22Rv1 (cell line): ENCODE measurements at regions not wholly inside any gene's neighbourhood (a gene's known extent, or its start where the extent isn't known, plus 50 kb on each side); places are given as distances from the start of the nearest gene placed in this dataset.
"Not testable (repeated sequence)": the region's sequence is repeated elsewhere in the genome, so short reads cannot be mapped to it uniquely, and the experiment has no call there.

Source experiments
- ZFX ChIP-seq: fragments of 450-650 bp; IDR thresholded peaks from 2 replicates; pipeline ENCODE4 v1.6.1; 2017; ENCODE audit warnings: antibody characterized with exemption, borderline replicate concordance
- TF ChIP-seq, protein P1 (sequence below): fragments of 450-650 bp; IDR thresholded peaks from 2 replicates; pipeline ENCODE4 v1.5.1; 2017; ENCODE audit warnings: mild to moderate bottlenecking

DNA sequence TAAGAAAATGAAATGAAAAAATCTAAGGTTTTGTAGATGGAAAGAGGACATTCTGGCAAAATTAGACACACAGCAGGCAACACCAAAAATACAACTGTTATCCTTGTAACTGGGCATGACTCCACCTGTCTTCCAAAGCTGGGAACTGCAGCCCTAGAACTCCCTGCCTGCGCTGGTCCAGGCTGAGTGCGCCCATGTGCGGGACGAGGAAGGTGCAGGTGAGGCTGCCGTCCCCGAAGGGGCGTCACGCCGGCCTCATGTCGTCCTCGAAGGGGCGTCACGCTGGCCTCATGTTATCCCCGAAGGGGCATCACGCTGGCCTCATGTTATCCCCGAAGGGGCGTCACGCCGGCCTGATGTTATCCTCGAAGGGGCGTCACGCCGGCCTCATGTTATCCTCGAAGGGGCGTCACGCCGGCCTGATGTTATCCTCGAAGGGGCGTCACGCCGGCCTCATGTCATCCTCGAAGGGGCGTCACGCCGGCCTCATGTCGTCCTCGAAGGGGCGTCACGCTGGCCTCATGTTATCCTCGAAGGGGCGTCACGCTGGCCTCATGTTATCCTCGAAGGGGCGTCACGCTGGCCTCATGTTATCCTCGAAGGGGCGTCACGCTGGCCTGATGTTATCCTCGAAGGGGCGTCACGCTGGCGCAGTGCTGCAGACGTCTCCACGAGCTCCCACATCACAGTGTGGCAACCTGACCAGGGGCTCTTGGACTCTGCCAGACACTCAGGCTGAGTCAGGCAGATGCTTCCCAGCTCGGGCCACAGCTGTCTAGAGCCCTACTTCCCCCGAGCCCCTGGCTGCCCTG lies 100.3 kb upstream of the SALL3 start:
- TF ChIP-seq, protein P1, sequence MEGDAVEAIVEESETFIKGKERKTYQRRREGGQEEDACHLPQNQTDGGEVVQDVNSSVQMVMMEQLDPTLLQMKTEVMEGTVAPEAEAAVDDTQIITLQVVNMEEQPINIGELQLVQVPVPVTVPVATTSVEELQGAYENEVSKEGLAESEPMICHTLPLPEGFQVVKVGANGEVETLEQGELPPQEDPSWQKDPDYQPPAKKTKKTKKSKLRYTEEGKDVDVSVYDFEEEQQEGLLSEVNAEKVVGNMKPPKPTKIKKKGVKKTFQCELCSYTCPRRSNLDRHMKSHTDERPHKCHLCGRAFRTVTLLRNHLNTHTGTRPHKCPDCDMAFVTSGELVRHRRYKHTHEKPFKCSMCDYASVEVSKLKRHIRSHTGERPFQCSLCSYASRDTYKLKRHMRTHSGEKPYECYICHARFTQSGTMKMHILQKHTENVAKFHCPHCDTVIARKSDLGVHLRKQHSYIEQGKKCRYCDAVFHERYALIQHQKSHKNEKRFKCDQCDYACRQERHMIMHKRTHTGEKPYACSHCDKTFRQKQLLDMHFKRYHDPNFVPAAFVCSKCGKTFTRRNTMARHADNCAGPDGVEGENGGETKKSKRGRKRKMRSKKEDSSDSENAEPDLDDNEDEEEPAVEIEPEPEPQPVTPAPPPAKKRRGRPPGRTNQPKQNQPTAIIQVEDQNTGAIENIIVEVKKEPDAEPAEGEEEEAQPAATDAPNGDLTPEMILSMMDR: peak; percentile 61
- TF ChIP-seq ZFX: not testable (repeated sequence)
